SK-N-SH (cell line): ENCODE measurements at regions not wholly inside any gene's neighbourhood (a gene's known extent, or its start where the extent isn't known, plus 50 kb on each side); places are given as distances from the start of the nearest gene placed in this dataset.

Experiments
- CTCF ChIA-PET: fragments of 300-600, 350-600 bp; formaldehyde crosslinking; extraction: SDS; loops from one replicate; lab custom pipeline; 2021; lab: Yijun Ruan, JAX
- POLR2A ChIA-PET: fragments of 350-600 bp; sonication (Branson Sonifier 250); formaldehyde crosslinking; extraction: SDS; loops from one replicate; lab custom pipeline; 2020; ENCODE audit warnings: antibody characterized with exemption, inconsistent platforms; lab: Yijun Ruan, JAX
- DNase-seq: peaks from one replicate; pipeline ENCODE4 v3.0.0; 2012
- H2AFZ ChIP-seq: fragments of 200-600 bp; sonication (generic); 2 replicates; pipeline ENCODE4 v1.8.1; 2016; ENCODE audit warnings: antibody characterized with exemption, mild to moderate bottlenecking, low read depth
- H3F3A ChIP-seq: fragments of 200-600 bp; sonication (generic); replicated peaks from 2 replicates; pipeline ENCODE3; 2016; ENCODE audit warnings: antibody characterized with exemption, mild to moderate bottlenecking; ENCODE audit not compliant: insufficient read depth
- H3K27ac ChIP-seq, 2 experiments: fragments of 200-500 bp in 1 of 2; fragments of 200-600 bp in 1 of 2; sonication (Bioruptor generic) in 1 of 2; sonication (generic), shearing (Covaris generic) in 1 of 2; 2 replicates each; pipeline versions ENCODE4 v1.5.1 to v1.6.1; 2014 to 2016; ENCODE audit warnings: low read depth in 2 of 2, inconsistent platforms in 1 of 2, low read length in 1 of 2, mild to moderate bottlenecking in 1 of 2, mixed read lengths in 1 of 2
- H3K27me3 ChIP-seq: fragments of 200-600 bp; sonication (generic), shearing (Covaris generic); 2 replicates; pipeline ENCODE4 v1.6.1; 2016; ENCODE audit warnings: mixed run types; ENCODE audit not compliant: insufficient read depth
- H3K36me3 ChIP-seq, 2 experiments: fragments of 200-500 bp in 1 of 2; fragments of 200-600 bp in 1 of 2; sonication (Bioruptor generic) in 1 of 2; sonication (generic) in 1 of 2; replicated peaks in 1 of 2; 2 replicates each; pipeline versions ENCODE3 to v1.5.1; 2014 to 2016; ENCODE audit warnings: low read length in 1 of 2, mild to moderate bottlenecking in 1 of 2; ENCODE audit not compliant: insufficient read depth in 2 of 2, control insufficient read depth in 1 of 2
- H3K4me1 ChIP-seq, 2 experiments: fragments of 200-500 bp in 1 of 2; fragments of 200-600 bp in 1 of 2; sonication (Bioruptor generic) in 1 of 2; sonication (generic), shearing (Covaris generic) in 1 of 2; 2 replicates each; pipeline versions ENCODE4 v1.5.1 to v1.6.1; 2014 to 2016; ENCODE audit warnings: low read depth in 1 of 2, low read length in 1 of 2, mixed run types in 1 of 2; ENCODE audit not compliant: insufficient read depth in 2 of 2, control insufficient read depth in 1 of 2
- H3K4me2 ChIP-seq: fragments of 200-600 bp; sonication (generic), shearing (Covaris generic); 2 replicates; pipeline ENCODE4 v1.6.1; 2017; ENCODE audit warnings: mixed run types
- H3K4me3 ChIP-seq, 2 experiments: fragments of 200-500 bp in 1 of 2; fragments of 200-600 bp in 1 of 2; sonication (Bioruptor generic) in 1 of 2; sonication (generic), shearing (Covaris generic) in 1 of 2; 2 replicates each; pipeline versions ENCODE4 v1.5.1 to v1.8.1; 2014 to 2016; ENCODE audit warnings: low read depth in 2 of 2, inconsistent platforms in 1 of 2, low read length in 1 of 2, mild to moderate bottlenecking in 1 of 2, mixed read lengths in 1 of 2, moderate library complexity in 1 of 2
- H3K79me2 ChIP-seq: fragments of 200-600 bp; sonication (generic); 2 replicates; pipeline ENCODE4 v1.8.1; 2017; ENCODE audit warnings: mild to moderate bottlenecking; ENCODE audit not compliant: insufficient read depth
- H3K9ac ChIP-seq: fragments of 200-600 bp; sonication (generic); 2 replicates; pipeline ENCODE4 v1.6.1; 2017; ENCODE audit warnings: mixed run types
- H3K9me2 ChIP-seq: fragments of 200-600 bp; sonication (generic); 2 replicates; pipeline ENCODE4 v1.6.1; 2017; ENCODE audit warnings: mixed run types
- H3K9me3 ChIP-seq: fragments of 200-600 bp; sonication (generic); 2 replicates; pipeline ENCODE4 v1.6.1; 2017; ENCODE audit warnings: mixed run types, mild to moderate bottlenecking, moderate library complexity
- H4K20me1 ChIP-seq: fragments of 200-600 bp; sonication (generic); 2 replicates; pipeline ENCODE4 v1.6.1; 2017; ENCODE audit warnings: mild to moderate bottlenecking, mixed run types; ENCODE audit not compliant: insufficient read depth
- ELF1 ChIP-seq: IDR thresholded peaks from 2 replicates; pipeline ENCODE4 v1.4.0; 2012
- EP300 ChIP-seq, 2 experiments: IDR thresholded peaks; 2 replicates each; pipeline versions ENCODE4 v1.4.0 to v1.6.1; 2012; ENCODE audit warnings: borderline replicate concordance in 1 of 2, low read depth in 1 of 2, low read length in 1 of 2
- FOXM1 ChIP-seq: IDR thresholded peaks from 2 replicates; pipeline ENCODE4 v1.4.0; 2012; ENCODE audit warnings: low read depth, mild to moderate bottlenecking
- GATA2 ChIP-seq: sonication (generic); formaldehyde crosslinking; IDR thresholded peaks from 2 replicates; pipeline ENCODE4 v1.5.0; 2020; ENCODE audit warnings: mild to moderate bottlenecking, missing genetic modification reagents
- JUND ChIP-seq: IDR thresholded peaks from 2 replicates; pipeline ENCODE4 v1.4.0; 2012
- MEF2A ChIP-seq: IDR thresholded peaks from 2 replicates; pipeline ENCODE4 v1.4.0; 2012; ENCODE audit warnings: low read depth, borderline replicate concordance
- MXI1 ChIP-seq: IDR thresholded peaks from 2 replicates; pipeline ENCODE4 v1.6.1; 2012; ENCODE audit warnings: mild to moderate bottlenecking, low read depth, low read length, improper control_type of control experiment
- POLR2AphosphoS5 ChIP-seq: IDR thresholded peaks from 2 replicates; pipeline ENCODE4 v1.6.1; 2012; ENCODE audit warnings: low read depth, low read length
- RCOR1 ChIP-seq: fragments of 150-350 bp; IDR thresholded peaks from 2 replicates; pipeline ENCODE4 v1.6.1; 2017; ENCODE audit warnings: antibody characterized with exemption, low read length
- RFX5 ChIP-seq: IDR thresholded peaks from 2 replicates; pipeline ENCODE4 v1.6.1; 2012; ENCODE audit warnings: mild to moderate bottlenecking, improper control_type of control experiment, low read length
- SIN3A ChIP-seq: IDR thresholded peaks from 2 replicates; pipeline ENCODE4 v1.6.1; 2012; ENCODE audit warnings: low read depth, mild to moderate bottlenecking, low read length, moderate library complexity, borderline replicate concordance
- TAF1 ChIP-seq: IDR thresholded peaks from 2 replicates; pipeline ENCODE4 v1.6.1; 2012; ENCODE audit warnings: low read depth, mild to moderate bottlenecking, low read length, moderate library complexity, borderline replicate concordance
- TCF12 ChIP-seq: IDR thresholded peaks from 2 replicates; pipeline ENCODE4 v1.4.0; 2012
- YY1 ChIP-seq: IDR thresholded peaks from 2 replicates; pipeline ENCODE4 v1.4.0; 2012; ENCODE audit warnings: low read depth, mild to moderate bottlenecking
- ZBTB33 ChIP-seq: IDR thresholded peaks from 2 replicates; pipeline ENCODE4 v1.4.0; 2012; ENCODE audit warnings: low read depth, borderline replicate concordance
- WGBS: methylation state at CpG from one replicate; pipeline ENCODE4 v1.1.6; 2017; ENCODE audit warnings: low lambda C conversion rate; 5-methylcytosine and 5-hydroxymethylcytosine counted together

- POLR2A ChIA-PET = interaction anchor here (0.6 kb wide), 1 partner anchor 12 kb away, joined by 3 read pairs; no protein-coding TSS in a partner anchor
- H3K79me2 ChIP-seq = no peaks in the 10 kb centered on the region
- no peak overlapping the region for H3K4me2 ChIP-seq
- no peaks in the 10 kb centered on the region for H4K20me1 ChIP-seq
- no peak for DNase-seq
- no peaks in the 10 kb centered on the region for H3F3A ChIP-seq
- H3K4me3 ChIP-seq = no peak overlapping the region
- no peaks in the 10 kb centered on the region for H3K27me3 ChIP-seq
- no peak overlapping the region for H3K9ac ChIP-seq
- no peak overlapping the region for H3K27ac ChIP-seq
- CTCF ChIA-PET = interaction anchor here (1.0 to 2.8 kb wide), 4 partner anchors 10 to 461 kb away, joined by 3 to 17 read pairs (median 5); no protein-coding TSS in a partner anchor
- H3K9me3 ChIP-seq = 0 out of 2 replicates have a peak, but pooled peaks cover 6% of the 10 kb centered on the region
- H3K4me1 ChIP-seq = no peaks in the 10 kb centered on the region
- 66% methylated on average over 8 of the region's 8 CpGs for WGBS
- H2AFZ ChIP-seq = no peak overlapping the region
- TF ChIP-seq ZBTB33 (no peak), RFX5 (no peak), TAF1 (no peak), RCOR1 (no peak)
- H3K36me3 ChIP-seq = no peaks in the 10 kb centered on the region
- H3K9me2 ChIP-seq = no peaks in the 10 kb centered on the region
Observed at GRCh38 chr21:31570824-31571566, 88.5 kb upstream of the SOD1 start.

GRCh38 chr21:31566611-31567010 is 92.9 kb upstream of the SOD1 start:
- no peak overlapping the region for H3K4me2 ChIP-seq
- H3K4me3 ChIP-seq = no peak overlapping the region
- DNase-seq = no peak
- POLR2A ChIA-PET = no interaction called here
- H3K27me3 ChIP-seq = no peaks in the 10 kb centered on the region
- H4K20me1 ChIP-seq = no peaks in the 10 kb centered on the region
- 72% methylated on average over 5 of the region's 7 CpGs for WGBS
- no peak overlapping the region for H2AFZ ChIP-seq
- no peaks in the 10 kb centered on the region for H3K36me3 ChIP-seq
- no peaks in the 10 kb centered on the region for H3K4me1 ChIP-seq
- H3K79me2 ChIP-seq = no peaks in the 10 kb centered on the region
- CTCF ChIA-PET = interaction anchor here (1.1 to 1.6 kb wide), 3 partner anchors 14 to 368 kb away, joined by 3 to 10 read pairs (median 9); no protein-coding TSS in a partner anchor
- H3F3A ChIP-seq = no peaks in the 10 kb centered on the region
- TF ChIP-seq JUND = no peak
- TF ChIP-seq MEF2A = no peak
- no peak for TF ChIP-seq MXI1
- TF ChIP-seq YY1 = no peak
- no peak for TF ChIP-seq FOXM1
- TF ChIP-seq SIN3A = no peak
- TF ChIP-seq EP300 (IDR thresholded peaks at IDR 0.05; ENCODE audit: borderline replicate concordance in 1 of 2, low read depth in 1 of 2, low read length in 1 of 2) = no peak
- TF ChIP-seq GATA2 = no peak
- TF ChIP-seq POLR2AphosphoS5 = no peak
- TF ChIP-seq TCF12 = no peak
- TF ChIP-seq ELF1 = no peak
- no peak for TF ChIP-seq TAF1
- no peak overlapping the region for H3K27ac ChIP-seq
- no peaks in the 10 kb centered on the region for H3K9me2 ChIP-seq
- no peak overlapping the region for H3K9ac ChIP-seq
- no peaks in the 10 kb centered on the region for H3K9me3 ChIP-seq
